Kidney (tissue), 13 donors: ENCODE measurements at regions not wholly inside any gene's neighbourhood (a gene's known extent, or its start where the extent isn't known, plus 50 kb on each side); places are given as distances from the start of the nearest gene placed in this dataset.

ENCODE experiments used
- DNase-seq, 5 donors: peaks; one replicate each; pipeline ENCODE4 v3.0.0-alpha.2; 2013 to 2020
- FAIRE-seq: peaks from 2 replicates; lab custom pipeline; 2012; peaks lifted over from hg19 to GRCh38; lab: Jason Lieb, UNC
- H3K27ac ChIP-seq, 2 donors: one replicate each; pipeline ENCODE4 v1.7.0; 2013; ENCODE audit warnings: low read depth in 2 of 2, low read length in 2 of 2, inconsistent platforms in 1 of 2
- H3K27me3 ChIP-seq: one replicate; pipeline ENCODE4 v1.7.1; 2013; ENCODE audit warnings: low read length, inconsistent platforms; ENCODE audit not compliant: control insufficient read depth, insufficient read depth
- H3K36me3 ChIP-seq, 3 donors: one replicate each; pipeline versions ENCODE4 v1.7.0 to v1.7.1; 2013; ENCODE audit warnings: low read length in 3 of 3, control low read depth in 1 of 3, inconsistent platforms in 1 of 3; ENCODE audit not compliant: insufficient read depth in 3 of 3, control insufficient read depth in 2 of 3
- H3K4me1 ChIP-seq, 3 donors: one replicate each; pipeline versions ENCODE4 v1.7.0 to v1.7.1; 2013; ENCODE audit warnings: low read length in 3 of 3, inconsistent platforms in 1 of 3, low read depth in 1 of 3; ENCODE audit not compliant: control insufficient read depth in 2 of 3, insufficient read depth in 2 of 3
- H3K4me3 ChIP-seq, 3 donors: one replicate each; pipeline versions ENCODE4 v1.7.0 to v1.8.1; 2013; ENCODE audit warnings: low read length in 3 of 3, control low read depth in 1 of 3, inconsistent platforms in 1 of 3
- H3K9ac ChIP-seq, 3 donors: one replicate each; pipeline versions ENCODE4 v1.7.0 to v1.7.1; 2013; ENCODE audit warnings: low read length in 3 of 3, control low read depth in 1 of 3, inconsistent platforms in 1 of 3
- H3K9me3 ChIP-seq, 3 donors: one replicate each; pipeline versions ENCODE4 v1.7.0 to v1.7.1; 2013; ENCODE audit warnings: low read length in 3 of 3, control low read depth in 1 of 3, inconsistent platforms in 1 of 3; ENCODE audit not compliant: control insufficient read depth in 2 of 3, insufficient read depth in 1 of 3
- intact Hi-C: fragments of 100-400 bp; cut with DNase I; formaldehyde crosslinking; loops from one replicate; pipeline ENCODE4 v1.11.1; 2022
- TF ChIP-seq, protein P1 (sequence below): IDR thresholded peaks from 3 replicates; pipeline ENCODE4 v1.5.1; 2012; ENCODE audit warnings: mild to moderate bottlenecking, moderate library complexity, borderline replicate concordance; ENCODE audit not compliant: insufficient read depth; ENCODE audit errors: extremely low read depth
- donor health status: control.
- donor health status: control.
- donor health status: control.
- donor health status: control.
- donor health status: control.
- donor health status: DM: yes; HTN: yes; CAD: no.
- donor health status: Normal renal cell carcinoma (clear cell type).

DNA sequence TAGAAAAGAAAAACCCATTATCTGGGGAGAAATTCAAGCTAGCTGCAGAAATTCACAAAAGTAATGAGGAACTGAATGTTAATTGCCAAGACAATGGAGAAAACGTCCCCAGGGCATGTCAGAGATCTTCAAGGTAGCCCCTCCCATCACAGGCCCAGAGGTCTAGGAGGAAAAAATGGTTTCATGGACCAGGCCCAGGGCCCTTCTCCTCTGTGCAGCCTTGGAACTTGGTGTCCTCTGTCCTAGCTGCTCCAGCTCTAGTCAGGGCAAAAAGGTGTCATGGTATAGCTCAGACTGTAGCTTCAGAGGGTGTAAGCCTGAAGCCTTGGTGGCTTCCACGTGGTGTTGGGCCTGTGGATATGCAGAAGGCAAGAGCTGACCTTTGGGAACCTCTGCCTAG, 411.8 kb downstream of the ADRA2A start:
- Histone ChIP-seq H3K4me1 (no peaks in the 10 kb centered on the region), H3K27ac (no peak overlapping the region), H3K9me3 (peaks cover 0 to 7% (median 3%) of the 10 kb centered on the region in 3 donors), H3K36me3 (no peaks in the 10 kb centered on the region), H3K9ac (no peak overlapping the region), H3K4me3 (no peak overlapping the region), H3K27me3 (no peaks in the 10 kb centered on the region)
- intact Hi-C loops, result no loop called here
- no peak for FAIRE-seq
- no peak for DNase-seq
- TF ChIP-seq, protein P1, sequence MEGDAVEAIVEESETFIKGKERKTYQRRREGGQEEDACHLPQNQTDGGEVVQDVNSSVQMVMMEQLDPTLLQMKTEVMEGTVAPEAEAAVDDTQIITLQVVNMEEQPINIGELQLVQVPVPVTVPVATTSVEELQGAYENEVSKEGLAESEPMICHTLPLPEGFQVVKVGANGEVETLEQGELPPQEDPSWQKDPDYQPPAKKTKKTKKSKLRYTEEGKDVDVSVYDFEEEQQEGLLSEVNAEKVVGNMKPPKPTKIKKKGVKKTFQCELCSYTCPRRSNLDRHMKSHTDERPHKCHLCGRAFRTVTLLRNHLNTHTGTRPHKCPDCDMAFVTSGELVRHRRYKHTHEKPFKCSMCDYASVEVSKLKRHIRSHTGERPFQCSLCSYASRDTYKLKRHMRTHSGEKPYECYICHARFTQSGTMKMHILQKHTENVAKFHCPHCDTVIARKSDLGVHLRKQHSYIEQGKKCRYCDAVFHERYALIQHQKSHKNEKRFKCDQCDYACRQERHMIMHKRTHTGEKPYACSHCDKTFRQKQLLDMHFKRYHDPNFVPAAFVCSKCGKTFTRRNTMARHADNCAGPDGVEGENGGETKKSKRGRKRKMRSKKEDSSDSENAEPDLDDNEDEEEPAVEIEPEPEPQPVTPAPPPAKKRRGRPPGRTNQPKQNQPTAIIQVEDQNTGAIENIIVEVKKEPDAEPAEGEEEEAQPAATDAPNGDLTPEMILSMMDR, result no peak

DNA sequence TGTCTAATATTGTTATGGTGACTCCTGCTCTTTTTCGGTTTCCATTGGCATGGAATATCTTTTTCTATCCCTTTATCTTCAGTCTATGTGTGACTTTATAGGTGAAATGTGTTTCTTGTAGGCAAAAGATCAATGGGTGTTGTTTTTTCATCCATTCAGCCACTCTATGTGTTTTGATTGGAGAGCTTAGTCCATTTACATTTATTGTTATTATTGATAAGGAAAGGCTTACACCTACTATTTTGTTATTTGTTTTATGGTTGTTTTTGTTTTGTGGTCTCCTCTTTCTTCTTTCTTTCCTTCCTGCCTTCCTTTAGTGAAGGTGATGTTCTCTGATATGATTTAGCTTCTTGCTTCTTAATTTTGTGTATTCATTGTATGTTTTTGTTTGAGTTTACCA, 414.3 kb downstream of the ADRA2A start:
- Histone ChIP-seq H3K4me3 (no peak overlapping the region), H3K36me3 (no peaks in the 10 kb centered on the region), H3K9me3 (peaks cover 0 to 7% (median 3%) of the 10 kb centered on the region in 3 donors), H3K27me3 (no peaks in the 10 kb centered on the region), H3K27ac (no peak overlapping the region), H3K9ac (no peak overlapping the region), H3K4me1 (no peaks in the 10 kb centered on the region)
- DNase-seq (no peak), FAIRE-seq (no peak)
- TF ChIP-seq, protein P1, result no peak
- intact Hi-C loops, result no loop called here

DNA sequence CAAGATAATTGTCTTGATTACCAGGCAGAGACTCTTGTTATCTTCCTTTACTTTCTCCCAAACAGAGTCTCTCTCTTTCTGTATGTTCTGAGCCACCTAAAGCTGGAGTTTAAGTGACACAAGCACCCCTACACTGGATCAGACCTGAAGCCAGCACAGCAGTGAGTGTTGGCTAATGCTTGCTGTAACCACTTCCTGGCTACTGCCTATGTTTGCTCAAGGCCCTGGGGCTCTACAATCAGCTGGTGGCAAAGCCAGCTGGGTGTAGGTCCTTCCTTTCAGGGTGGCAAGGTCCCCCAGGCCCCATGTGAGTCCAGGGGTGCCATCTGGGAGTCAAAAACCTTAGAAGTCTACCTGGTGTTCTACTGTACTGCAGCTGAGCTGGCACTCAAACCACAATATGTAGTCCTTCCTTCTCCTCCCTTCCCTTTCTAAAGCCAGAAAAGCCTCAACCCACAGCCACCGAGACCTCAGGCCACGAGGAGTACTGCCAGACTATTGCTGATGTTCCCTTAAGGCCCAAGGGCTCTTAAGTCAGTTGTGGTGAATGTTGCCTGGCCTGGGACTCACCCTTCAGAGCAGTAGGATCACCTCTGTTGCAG, 416.3 kb downstream of the ADRA2A start:
- intact Hi-C loops, result no loop called here
- H3K27ac ChIP-seq, result no peak overlapping the region
- TF ChIP-seq, protein P1, result no peak
- no peaks in the 10 kb centered on the region for H3K36me3 ChIP-seq
- FAIRE-seq, result no peak
- H3K9me3 ChIP-seq, result peaks cover 0 to 7% (median 3%) of the 10 kb centered on the region in 3 donors
- no peaks in the 10 kb centered on the region for H3K4me1 ChIP-seq
- no peak overlapping the region for H3K4me3 ChIP-seq
- H3K9ac ChIP-seq, result no peak overlapping the region
- no peaks in the 10 kb centered on the region for H3K27me3 ChIP-seq
- no peak for DNase-seq

DNA sequence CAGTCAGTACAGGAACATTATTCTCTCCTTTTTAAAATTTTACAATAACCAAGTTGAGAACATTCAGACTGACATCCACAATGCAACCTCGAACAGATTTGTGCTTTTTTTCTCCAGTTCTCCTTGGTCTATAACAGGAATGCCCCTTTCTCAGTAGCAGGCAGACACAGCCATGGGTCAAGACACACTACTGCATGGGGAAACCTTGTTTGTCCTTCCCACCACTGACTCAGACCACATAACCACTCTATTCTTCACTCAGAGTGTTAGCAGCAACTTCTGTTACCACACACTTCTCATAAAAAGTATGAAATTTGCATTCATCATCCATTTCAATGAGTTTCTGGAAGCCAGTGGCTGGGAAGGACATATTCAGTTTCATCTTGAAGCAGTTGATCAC, 421.7 kb downstream of the ADRA2A start:
- Histone ChIP-seq H3K27ac (no peak overlapping the region), H3K4me1 (no peaks in the 10 kb centered on the region), H3K9ac (no peak overlapping the region), H3K36me3 (no peaks in the 10 kb centered on the region), H3K4me3 (no peak overlapping the region), H3K9me3 (no peaks in the 10 kb centered on the region), H3K27me3 (no peaks in the 10 kb centered on the region)
- no peak for DNase-seq
- TF ChIP-seq, protein P1, result no peak
- FAIRE-seq, result no peak
- intact Hi-C loops, result no loop called here
